Activated naive CD8-positive, alpha-beta T cell treated with anti-CD3 and anti-CD28 coated beads, Interleukin-2, amount 10 ng/mL, durations not matched to agents 7 days and 5 days (primary cell): ENCODE measurements at regions not wholly inside any gene's neighbourhood (a gene's known extent, or its start where the extent isn't known, plus 50 kb on each side); places are given as distances from the start of the nearest gene placed in this dataset.

Experiments
- ATAC-seq: fragments of 150-1000 bp; cut with Tn5 transposase; one replicate; pipeline ENCODE4 v1.10.0; 2021; ENCODE audit warnings: low read depth, moderate library complexity
- POLR2A ChIA-PET: fragments of 350-600 bp; sonication (Branson Sonifier 250); formaldehyde crosslinking; loops from one replicate; lab custom pipeline; 2021; ENCODE audit warnings: antibody characterized with exemption; lab: Charles Lee
- DNase-seq: peaks from one replicate; pipeline ENCODE4 v3.0.0; 2021
- H3K27ac Mint-ChIP-seq: one replicate; pipeline ENCODE4 v1.8.0; 2022; ENCODE audit warnings: mild to moderate bottlenecking, mixed read lengths
- H3K27me3 Mint-ChIP-seq: one replicate; pipeline ENCODE4 v1.8.0; 2022; ENCODE audit warnings: mild to moderate bottlenecking, moderate library complexity, mixed read lengths
- H3K36me3 Mint-ChIP-seq: one replicate; pipeline ENCODE4 v1.8.0; 2021; ENCODE audit warnings: mild to moderate bottlenecking, mixed read lengths
- H3K4me1 Mint-ChIP-seq: one replicate; pipeline ENCODE4 v1.8.0; 2021; ENCODE audit warnings: mixed read lengths
- H3K4me3 Mint-ChIP-seq: one replicate; pipeline ENCODE4 v1.8.0; 2022; ENCODE audit warnings: mild to moderate bottlenecking, moderate library complexity, mixed read lengths
- H3K9me3 Mint-ChIP-seq: one replicate; pipeline ENCODE4 v1.8.0; 2021; ENCODE audit warnings: mixed read lengths

GRCh38 chr22:22046370-22046769 lies 63.8 kb upstream of the TOP3B start:
- Mint-ChIP-seq H3K9me3 (no peaks in the 10 kb centered on the region), H3K4me1 (peaks cover 1% of the 10 kb centered on the region), H3K27me3 (peaks cover 29% of the 10 kb centered on the region), H3K27ac (no peak overlapping the region), H3K4me3 (no peak overlapping the region), H3K36me3 (no peaks in the 10 kb centered on the region)
- DNase-seq (no peak), ATAC-seq (no peak)
- POLR2A ChIA-PET: no interaction called here

DNA sequence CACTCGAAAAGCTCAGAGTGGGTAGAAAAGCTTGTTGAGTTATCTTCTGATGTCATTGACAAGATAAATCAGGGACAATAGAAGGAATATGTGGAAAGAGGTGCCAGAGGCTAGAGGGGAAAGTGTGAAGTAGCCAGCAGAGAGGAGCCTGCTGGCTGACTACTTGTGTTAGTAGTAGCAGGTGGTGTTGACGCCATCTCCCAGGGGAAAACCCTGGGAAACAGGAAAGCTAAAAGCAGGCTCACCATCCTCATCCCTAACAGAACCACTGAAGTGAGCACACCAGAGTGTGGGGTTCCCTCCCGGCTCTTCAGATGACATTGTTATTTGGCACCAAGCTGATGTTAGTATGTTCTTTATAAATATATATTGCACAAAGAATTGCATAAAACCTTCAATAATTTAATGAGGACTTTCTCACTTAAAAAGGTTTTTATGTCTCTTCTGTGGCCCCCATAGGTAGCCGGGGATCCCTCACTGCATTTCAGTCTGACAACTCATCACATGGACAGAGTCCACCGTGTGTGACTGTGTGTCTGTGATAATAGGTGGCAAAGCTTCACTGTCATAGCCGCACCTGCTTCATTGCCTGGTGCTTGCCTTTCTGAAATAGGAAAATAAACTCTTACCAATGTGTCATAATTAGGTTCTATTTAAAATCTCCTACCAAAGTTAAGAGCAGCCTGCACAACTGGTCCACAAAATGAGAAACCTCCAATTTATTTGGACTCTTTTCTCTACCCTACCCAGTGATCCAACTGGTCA lies 63.2 kb upstream of the TOP3B start:
- DNase-seq: no peak
- Mint-ChIP-seq H3K4me3 (no peak overlapping the region), H3K36me3 (no peaks in the 10 kb centered on the region), H3K27ac (no peak overlapping the region), H3K9me3 (no peaks in the 10 kb centered on the region), H3K4me1 (peaks cover 1% of the 10 kb centered on the region), H3K27me3 (peaks cover 25% of the 10 kb centered on the region)
- POLR2A ChIA-PET: no interaction called here
- no peak for ATAC-seq

DNA sequence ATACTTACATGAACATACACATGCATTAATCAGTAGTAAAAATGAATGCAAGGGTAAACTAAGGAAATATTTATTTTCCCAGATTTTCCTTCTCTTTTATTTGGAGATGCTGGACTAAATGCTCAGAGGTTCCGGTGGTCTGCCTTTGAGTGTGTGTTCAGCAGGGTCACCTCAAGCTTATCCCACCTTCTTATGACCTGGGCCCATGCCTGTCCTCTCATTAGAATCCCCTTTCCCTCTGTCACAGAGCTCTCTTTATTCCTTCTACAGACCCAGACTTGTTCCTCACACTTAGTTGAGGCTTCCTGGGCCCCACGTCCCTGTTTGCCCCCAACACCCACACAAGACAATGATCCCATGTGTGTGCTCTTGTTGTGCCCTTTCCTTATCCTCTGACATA lies 61.6 kb upstream of the TOP3B start:
- peaks cover 1% of the 10 kb centered on the region for H3K4me1 Mint-ChIP-seq
- ATAC-seq (no peak), DNase-seq (no peak)
- no peak overlapping the region for H3K27ac Mint-ChIP-seq
- H3K9me3 Mint-ChIP-seq: no peaks in the 10 kb centered on the region
- H3K36me3 Mint-ChIP-seq: no peaks in the 10 kb centered on the region
- H3K27me3 Mint-ChIP-seq: peaks cover 30% of the 10 kb centered on the region
- POLR2A ChIA-PET: no interaction called here
- H3K4me3 Mint-ChIP-seq: no peak overlapping the region

DNA sequence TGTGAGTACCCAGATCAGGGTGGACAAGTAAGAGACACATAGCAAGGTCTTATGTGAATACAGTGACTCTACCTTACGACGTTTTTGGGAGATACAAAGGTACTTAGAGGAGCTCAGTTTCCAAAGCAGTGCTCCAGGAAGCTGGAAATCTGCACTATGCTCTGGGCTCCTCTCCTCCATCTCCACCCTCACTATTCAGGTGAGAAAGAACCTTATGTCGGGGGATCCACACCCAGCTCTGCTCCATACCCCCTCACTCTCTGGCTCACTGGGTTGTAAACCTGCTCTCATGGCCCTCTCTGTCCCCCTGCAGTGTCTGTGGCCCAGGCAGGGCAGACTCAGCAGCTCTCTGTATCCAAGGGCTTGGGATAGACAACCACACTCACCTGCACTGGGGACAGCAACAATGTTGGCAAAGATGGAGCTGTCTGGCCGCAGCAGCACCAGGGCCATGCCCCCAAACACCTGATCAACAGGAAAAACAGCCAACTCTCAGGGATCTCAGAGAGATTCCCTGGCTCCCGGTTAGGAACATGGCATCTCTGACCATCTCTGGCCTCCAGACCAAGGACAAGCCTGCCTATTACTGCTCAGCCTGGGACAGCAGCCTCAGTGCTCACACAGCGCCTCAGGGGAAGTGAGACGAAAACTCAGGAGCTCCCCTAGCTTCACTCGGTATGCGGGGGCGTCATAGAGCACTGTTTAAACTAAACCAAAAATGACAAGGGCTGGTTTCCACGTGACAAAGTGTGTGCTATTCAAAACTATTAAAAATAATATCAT lies 60.9 kb upstream of the TOP3B start:
- Mint-ChIP-seq H3K4me3 (no peak overlapping the region), H3K9me3 (no peaks in the 10 kb centered on the region), H3K4me1 (peaks cover 1% of the 10 kb centered on the region), H3K36me3 (no peaks in the 10 kb centered on the region), H3K27ac (no peak overlapping the region), H3K27me3 (peaks cover 27% of the 10 kb centered on the region)
- POLR2A ChIA-PET: no interaction called here
- no peak for DNase-seq
- no peak for ATAC-seq

DNA sequence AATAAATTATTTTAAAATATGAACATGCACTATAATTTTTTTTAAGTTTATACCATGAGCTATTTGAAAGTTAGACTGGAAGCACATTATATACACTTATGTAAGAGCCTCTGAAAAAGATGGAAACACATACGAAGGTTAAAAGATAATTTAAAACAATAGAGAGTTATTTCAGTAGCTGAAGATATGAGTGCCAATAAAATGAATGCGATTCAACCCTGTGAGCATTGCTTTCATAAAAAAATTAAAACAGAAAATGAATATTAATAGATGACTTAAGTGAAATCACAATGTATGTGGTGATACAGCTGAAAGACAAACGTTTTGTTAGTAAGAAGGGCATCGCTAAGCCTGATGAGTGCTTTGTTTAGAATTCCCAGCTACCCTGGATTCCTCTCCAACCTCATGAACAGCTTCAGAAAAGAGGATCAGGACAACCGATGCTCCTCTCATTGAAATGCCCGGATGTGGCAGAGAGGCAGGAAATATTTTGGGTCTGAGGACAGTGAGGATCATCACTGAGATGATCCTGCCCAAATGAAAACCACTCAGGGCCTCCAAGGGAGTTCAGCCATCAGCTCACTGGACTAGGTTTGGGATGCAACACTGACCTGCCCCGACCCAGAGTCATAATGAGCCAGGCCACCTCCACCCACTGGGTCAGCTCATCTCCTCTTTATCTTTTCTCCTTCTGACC lies 60.2 kb upstream of the TOP3B start:
- H3K4me3 Mint-ChIP-seq: no peak overlapping the region
- POLR2A ChIA-PET: no interaction called here

GRCh38 chr22:22042009-22042408 lies 59.4 kb upstream of the TOP3B start:
- Mint-ChIP-seq H3K27me3 (peaks cover 22% of the 10 kb centered on the region), H3K36me3 (no peaks in the 10 kb centered on the region), H3K9me3 (no peaks in the 10 kb centered on the region), H3K27ac (no peak overlapping the region), H3K4me3 (no peak overlapping the region), H3K4me1 (peaks cover 1% of the 10 kb centered on the region)
- DNase-seq: no peak
- no peak for ATAC-seq
- POLR2A ChIA-PET: no interaction called here

More for the DNA sequence above, 60.2 kb upstream of the TOP3B start:
- ATAC-seq (no peak), DNase-seq (no peak)
- peaks cover 25% of the 10 kb centered on the region for H3K27me3 Mint-ChIP-seq
- no peaks in the 10 kb centered on the region for H3K36me3 Mint-ChIP-seq
- peaks cover 1% of the 10 kb centered on the region for H3K4me1 Mint-ChIP-seq
- H3K27ac Mint-ChIP-seq: no peak overlapping the region
- H3K9me3 Mint-ChIP-seq: no peaks in the 10 kb centered on the region

DNA sequence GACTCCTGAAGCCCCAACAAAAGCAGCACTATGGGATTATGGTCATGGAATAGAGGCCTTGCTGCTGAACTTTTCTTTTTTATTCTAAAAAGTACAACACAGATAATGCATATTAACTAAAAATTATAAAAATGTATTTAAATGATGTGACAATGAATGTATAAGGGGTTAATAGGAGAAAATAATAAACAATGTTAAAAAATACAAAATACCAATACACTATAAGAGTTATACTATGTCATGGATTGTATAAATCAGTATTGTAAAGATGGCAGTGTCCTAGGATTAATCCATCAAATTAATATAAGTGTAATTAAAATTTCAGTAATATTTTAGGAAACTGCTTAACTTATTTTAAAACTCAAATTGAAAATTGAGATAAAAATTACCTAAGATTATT lies 58.3 kb upstream of the TOP3B start:
- POLR2A ChIA-PET: no interaction called here
- no peak overlapping the region for H3K27ac Mint-ChIP-seq
- no peak for ATAC-seq

GRCh38 chr22:22040472-22040871 lies 57.9 kb upstream of the TOP3B start:
- Mint-ChIP-seq H3K27me3 (peaks cover 13% of the 10 kb centered on the region), H3K27ac (no peak overlapping the region), H3K9me3 (no peaks in the 10 kb centered on the region), H3K4me1 (no peaks in the 10 kb centered on the region), H3K36me3 (no peaks in the 10 kb centered on the region), H3K4me3 (no peak overlapping the region)
- no peak for DNase-seq
- POLR2A ChIA-PET: no interaction called here
- ATAC-seq: no peak

More for the DNA sequence above, 58.3 kb upstream of the TOP3B start:
- no peak overlapping the region for H3K4me3 Mint-ChIP-seq
- no peaks in the 10 kb centered on the region for H3K36me3 Mint-ChIP-seq
- H3K4me1 Mint-ChIP-seq: no peaks in the 10 kb centered on the region
- peaks cover 12% of the 10 kb centered on the region for H3K27me3 Mint-ChIP-seq
- H3K9me3 Mint-ChIP-seq: no peaks in the 10 kb centered on the region
- no peak for DNase-seq

GRCh38 chr22:22039286-22040074 lies 56.9 kb upstream of the TOP3B start:
- Mint-ChIP-seq H3K4me1 (no peaks in the 10 kb centered on the region), H3K36me3 (no peaks in the 10 kb centered on the region), H3K4me3 (no peak overlapping the region), H3K9me3 (no peaks in the 10 kb centered on the region), H3K27ac (no peak overlapping the region), H3K27me3 (peaks cover 17% of the 10 kb centered on the region)
- no peak for ATAC-seq
- no peak for DNase-seq
- POLR2A ChIA-PET: no interaction called here

- peaks cover 17% of the 10 kb centered on the region for H3K27me3 Mint-ChIP-seq
- no peak overlapping the region for H3K27ac Mint-ChIP-seq
- no peak for ATAC-seq
- no peaks in the 10 kb centered on the region for H3K4me1 Mint-ChIP-seq
- no peaks in the 10 kb centered on the region for H3K9me3 Mint-ChIP-seq
- DNase-seq: no peak
- H3K4me3 Mint-ChIP-seq: no peak overlapping the region
- no peaks in the 10 kb centered on the region for H3K36me3 Mint-ChIP-seq
- POLR2A ChIA-PET: no interaction called here
Measured at GRCh38 chr22:22038178-22038880, 55.7 kb upstream of the TOP3B start.

- H3K27me3 Mint-ChIP-seq: peaks cover 17% of the 10 kb centered on the region
- ATAC-seq (no peak), DNase-seq (no peak)
- no peaks in the 10 kb centered on the region for H3K9me3 Mint-ChIP-seq
- H3K4me1 Mint-ChIP-seq: no peaks in the 10 kb centered on the region
- H3K27ac Mint-ChIP-seq: no peak overlapping the region
- H3K4me3 Mint-ChIP-seq: no peak overlapping the region
- H3K36me3 Mint-ChIP-seq: no peaks in the 10 kb centered on the region
- POLR2A ChIA-PET: no interaction called here
Measured at GRCh38 chr22:22037740-22038139, 55.2 kb upstream of the TOP3B start.

- POLR2A ChIA-PET: no interaction called here
- Mint-ChIP-seq H3K4me3 (no peak overlapping the region), H3K4me1 (no peaks in the 10 kb centered on the region), H3K9me3 (no peaks in the 10 kb centered on the region), H3K36me3 (no peaks in the 10 kb centered on the region), H3K27ac (no peak overlapping the region), H3K27me3 (peaks cover 19% of the 10 kb centered on the region)
- DNase-seq (no peak), ATAC-seq (no peak)
Measured at GRCh38 chr22:22037229-22037628, 54.6 kb upstream of the TOP3B start.

DNA sequence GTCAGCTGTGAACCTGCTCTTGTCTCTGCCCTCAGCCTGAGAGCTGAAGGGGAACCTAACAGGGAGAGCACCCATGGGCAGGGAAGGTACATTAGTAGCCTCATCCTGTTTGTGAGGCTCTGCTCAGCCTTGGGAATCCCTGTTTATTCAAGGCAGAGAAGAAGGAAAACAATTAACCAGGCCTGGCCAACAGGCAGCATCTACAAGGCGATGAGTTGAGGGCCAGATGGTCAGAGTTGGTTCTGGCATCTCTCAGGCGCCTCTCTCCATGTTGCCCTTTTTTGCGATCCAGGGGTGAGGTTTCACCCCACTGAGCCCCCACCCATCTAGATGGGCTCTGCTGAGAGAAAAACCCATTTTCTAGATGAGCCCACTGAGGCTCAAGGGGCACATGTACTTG lies 54.0 kb upstream of the TOP3B start:
- H3K4me1 Mint-ChIP-seq: no peaks in the 10 kb centered on the region
- no peak overlapping the region for H3K4me3 Mint-ChIP-seq
- H3K27me3 Mint-ChIP-seq: peaks cover 19% of the 10 kb centered on the region
- H3K27ac Mint-ChIP-seq: no peak overlapping the region
- no peaks in the 10 kb centered on the region for H3K36me3 Mint-ChIP-seq
- ATAC-seq (no peak), DNase-seq (no peak)
- POLR2A ChIA-PET: no interaction called here
- no peaks in the 10 kb centered on the region for H3K9me3 Mint-ChIP-seq
